Uterus (tissue), 3 donors: ENCODE measurements at regions not wholly inside any gene's neighbourhood (a gene's known extent, or its start where the extent isn't known, plus 50 kb on each side); places are given as distances from the start of the nearest gene placed in this dataset.
"Not testable (repeated sequence)": the region's sequence is repeated elsewhere in the genome, so short reads cannot be mapped to it uniquely, and the experiment has no call there.

ENCODE experiments used
- DNase-seq, 2 donors: peaks; one replicate each; pipeline ENCODE4 v3.0.0-alpha.2; 2019 to 2020
- H3K27ac ChIP-seq, 2 donors: fragments of 200-600 bp; sonication (generic); 1 replicate in 1 of 2; 2 replicates in 1 of 2; pipeline ENCODE4 v1.5.1; 2016 to 2018
- H3K27me3 ChIP-seq, 2 donors: fragments of 200-600 bp; sonication (generic); one replicate each; pipeline ENCODE4 v1.5.1; 2018 to 2019; ENCODE audit warnings: control low read depth in 1 of 2
- H3K36me3 ChIP-seq, 2 donors: fragments of 200-600 bp; sonication (generic); one replicate each; pipeline ENCODE4 v1.5.1; 2019; ENCODE audit warnings: control low read depth in 1 of 2
- H3K4me1 ChIP-seq, 2 donors: fragments of 200-600 bp; sonication (generic); one replicate each; pipeline ENCODE4 v1.5.1; 2018 to 2019; ENCODE audit warnings: control low read depth in 1 of 2
- H3K4me3 ChIP-seq, 2 donors: fragments of 200-600 bp; sonication (generic); 1 replicate in 1 of 2; 2 replicates in 1 of 2; pipeline ENCODE4 v1.5.1; 2018 to 2019; ENCODE audit warnings: mild to moderate bottlenecking in 1 of 2
- H3K9me3 ChIP-seq, 2 donors: fragments of 200-600 bp; sonication (generic); one replicate each; pipeline ENCODE4 v1.5.1; 2019; ENCODE audit warnings: control low read depth in 1 of 2
- POLR2A ChIP-seq, 2 donors: fragments of 450-650 bp; IDR thresholded peaks; one replicate each; pipeline ENCODE4 v1.6.1; 2016; ENCODE audit warnings: antibody characterized with exemption in 2 of 2, mild to moderate bottlenecking in 1 of 2, moderate library complexity in 1 of 2
- intact Hi-C: fragments of 100-400 bp; cut with DNase I; formaldehyde crosslinking; loops from one replicate; pipeline ENCODE4 v1.15.1; 2023; ENCODE audit warnings: low total_unique reads
- TF ChIP-seq, protein P1 (sequence below), 4 experiments: fragments of 200-600 bp in 2 of 4; fragments of 450-650 bp in 2 of 4; sonication (generic) in 2 of 4; IDR thresholded peaks; one replicate each; pipeline ENCODE4 v1.5.1; 2016 to 2019; ENCODE audit warnings: antibody characterized with exemption in 4 of 4, mild to moderate bottlenecking in 2 of 4, moderate library complexity in 1 of 4
- donor health status: DM: yes; HTN: yes; CAD: no.

DNA sequence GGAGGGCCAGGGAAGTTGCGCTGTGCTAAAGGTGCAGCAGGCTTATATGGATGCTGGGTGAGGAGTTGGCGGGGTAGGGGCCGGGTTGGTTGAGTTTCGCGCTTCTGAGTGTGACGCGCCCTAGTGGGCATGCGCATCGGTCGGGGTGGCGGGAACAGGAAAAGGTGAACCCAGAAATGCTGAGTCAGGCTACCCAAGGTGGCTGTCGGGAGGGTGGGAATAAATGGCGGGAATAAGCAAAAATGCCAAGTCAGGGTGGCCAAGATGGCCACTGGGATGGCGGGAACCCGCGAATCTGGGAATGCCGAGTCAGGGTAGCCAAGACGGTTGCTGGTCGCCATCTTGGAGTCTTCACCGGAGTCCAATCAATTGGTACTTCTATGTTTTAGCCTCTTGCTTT, 580.0 kb downstream of the SUCLG1 start:
- Histone ChIP-seq H3K9me3 (no peaks in the 10 kb centered on the region), H3K36me3 (no peaks in the 10 kb centered on the region), H3K4me1 (no peaks in the 10 kb centered on the region), H3K27me3 (no peaks in the 10 kb centered on the region), H3K27ac (no peak overlapping the region), H3K4me3 (no peak overlapping the region)
- intact Hi-C loops = no loop called here
- no peak for TF ChIP-seq POLR2A (IDR thresholded peaks at IDR 0.05)
- TF ChIP-seq, protein P1, sequence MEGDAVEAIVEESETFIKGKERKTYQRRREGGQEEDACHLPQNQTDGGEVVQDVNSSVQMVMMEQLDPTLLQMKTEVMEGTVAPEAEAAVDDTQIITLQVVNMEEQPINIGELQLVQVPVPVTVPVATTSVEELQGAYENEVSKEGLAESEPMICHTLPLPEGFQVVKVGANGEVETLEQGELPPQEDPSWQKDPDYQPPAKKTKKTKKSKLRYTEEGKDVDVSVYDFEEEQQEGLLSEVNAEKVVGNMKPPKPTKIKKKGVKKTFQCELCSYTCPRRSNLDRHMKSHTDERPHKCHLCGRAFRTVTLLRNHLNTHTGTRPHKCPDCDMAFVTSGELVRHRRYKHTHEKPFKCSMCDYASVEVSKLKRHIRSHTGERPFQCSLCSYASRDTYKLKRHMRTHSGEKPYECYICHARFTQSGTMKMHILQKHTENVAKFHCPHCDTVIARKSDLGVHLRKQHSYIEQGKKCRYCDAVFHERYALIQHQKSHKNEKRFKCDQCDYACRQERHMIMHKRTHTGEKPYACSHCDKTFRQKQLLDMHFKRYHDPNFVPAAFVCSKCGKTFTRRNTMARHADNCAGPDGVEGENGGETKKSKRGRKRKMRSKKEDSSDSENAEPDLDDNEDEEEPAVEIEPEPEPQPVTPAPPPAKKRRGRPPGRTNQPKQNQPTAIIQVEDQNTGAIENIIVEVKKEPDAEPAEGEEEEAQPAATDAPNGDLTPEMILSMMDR (IDR thresholded peaks at IDR 0.05) = no peak
- DNase-seq = no peak

DNA sequence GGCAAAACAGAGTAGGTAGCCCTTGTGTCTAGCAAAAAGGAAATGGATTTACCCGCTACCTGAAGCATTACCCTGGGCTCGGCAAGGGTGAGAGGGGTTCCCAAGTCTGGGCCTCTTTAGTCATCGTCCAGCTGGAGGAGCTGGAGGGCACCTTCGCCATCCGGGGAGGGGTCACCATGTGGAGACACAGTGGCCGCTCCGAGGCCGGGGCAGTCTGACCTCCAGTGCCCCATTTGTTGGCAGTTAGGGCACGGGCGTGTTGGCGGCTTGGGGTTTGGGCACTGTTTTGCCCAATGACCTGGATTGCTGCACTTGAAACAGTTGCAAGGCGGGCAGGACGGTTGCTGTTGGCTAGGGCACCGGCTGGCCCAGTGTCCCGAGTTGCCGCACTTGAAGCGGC, 581.8 kb downstream of the SUCLG1 start:
- H3K9me3 ChIP-seq, H3K27me3 ChIP-seq, H3K4me1 ChIP-seq, DNase-seq, H3K4me3 ChIP-seq, H3K27ac ChIP-seq, H3K36me3 ChIP-seq, intact Hi-C loops: not testable (repeated sequence)

DNA sequence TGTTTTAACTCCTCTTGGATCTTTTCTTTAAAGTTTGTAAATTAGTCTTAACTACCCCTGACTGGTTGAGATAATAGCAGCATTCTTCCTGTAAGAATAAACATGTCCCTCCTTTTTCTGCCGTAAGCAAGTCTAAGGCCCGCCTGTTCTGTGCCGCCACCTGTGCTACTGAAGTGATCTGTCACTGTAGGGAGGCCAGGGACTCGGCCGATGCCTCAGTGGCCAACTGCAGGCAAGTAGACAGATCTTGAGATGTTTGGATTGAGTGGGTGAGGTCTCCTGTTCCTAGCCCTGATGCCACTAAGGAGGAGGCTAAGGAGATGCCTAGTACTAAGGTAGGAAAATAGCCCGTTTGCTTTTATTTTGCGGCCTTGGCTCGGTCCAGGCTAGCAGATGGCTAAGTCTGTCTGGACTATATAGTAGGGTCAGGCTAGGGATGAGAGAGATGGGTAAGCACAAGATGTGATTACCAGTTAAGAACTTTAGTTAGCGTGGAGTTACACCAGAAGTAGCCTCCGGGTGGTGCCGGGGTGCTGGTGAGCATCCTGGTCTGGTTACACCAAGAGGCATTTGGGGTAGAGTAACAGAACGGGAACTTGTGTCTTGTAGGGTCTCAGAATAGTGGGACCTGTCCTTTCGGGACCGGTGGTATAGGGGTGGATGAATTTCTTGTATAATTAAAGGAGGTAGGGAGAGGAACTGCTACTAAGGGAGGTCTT, 584.2 kb downstream of the SUCLG1 start:
- intact Hi-C loops = no loop called here
- Histone ChIP-seq H3K36me3 (no peaks in the 10 kb centered on the region), H3K27ac (no peak overlapping the region), H3K27me3 (no peaks in the 10 kb centered on the region), H3K4me1 (no peaks in the 10 kb centered on the region), H3K4me3 (no peak overlapping the region), H3K9me3 (no peaks in the 10 kb centered on the region)
- no peak for DNase-seq
- TF ChIP-seq, protein P1 (IDR thresholded peaks at IDR 0.05) = no peak
- no peak for TF ChIP-seq POLR2A (IDR thresholded peaks at IDR 0.05)

DNA sequence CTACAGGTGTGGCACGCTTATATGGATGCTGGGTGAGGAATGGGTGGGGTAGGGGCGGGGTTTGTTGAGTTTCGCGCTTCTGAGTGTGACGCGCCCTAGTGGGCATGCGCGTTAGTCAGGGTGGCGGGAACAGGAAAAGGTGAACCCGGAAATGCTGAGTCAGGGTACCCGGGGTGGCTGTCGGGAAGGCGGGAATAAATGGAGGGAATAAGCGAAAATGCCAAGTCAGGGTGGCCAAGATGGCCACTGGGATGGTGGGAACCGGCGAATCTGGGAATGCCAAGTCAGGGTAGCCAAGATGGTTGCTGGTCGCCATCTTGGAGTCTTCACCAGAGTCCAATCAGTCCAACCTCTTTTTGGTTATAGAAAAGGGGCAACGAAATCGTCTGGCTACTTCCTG, 585.0 kb downstream of the SUCLG1 start:
- intact Hi-C loops = no loop called here
- TF ChIP-seq POLR2A (IDR thresholded peaks at IDR 0.05) = no peak
- TF ChIP-seq, protein P1 (IDR thresholded peaks at IDR 0.05) = no peak
- DNase-seq = no peak
- H3K36me3 ChIP-seq = no peaks in the 10 kb centered on the region
- H3K27me3 ChIP-seq = no peaks in the 10 kb centered on the region
- H3K4me1 ChIP-seq = no peaks in the 10 kb centered on the region
- no peak overlapping the region for H3K4me3 ChIP-seq
- H3K27ac ChIP-seq = no peak overlapping the region
- no peaks in the 10 kb centered on the region for H3K9me3 ChIP-seq

DNA sequence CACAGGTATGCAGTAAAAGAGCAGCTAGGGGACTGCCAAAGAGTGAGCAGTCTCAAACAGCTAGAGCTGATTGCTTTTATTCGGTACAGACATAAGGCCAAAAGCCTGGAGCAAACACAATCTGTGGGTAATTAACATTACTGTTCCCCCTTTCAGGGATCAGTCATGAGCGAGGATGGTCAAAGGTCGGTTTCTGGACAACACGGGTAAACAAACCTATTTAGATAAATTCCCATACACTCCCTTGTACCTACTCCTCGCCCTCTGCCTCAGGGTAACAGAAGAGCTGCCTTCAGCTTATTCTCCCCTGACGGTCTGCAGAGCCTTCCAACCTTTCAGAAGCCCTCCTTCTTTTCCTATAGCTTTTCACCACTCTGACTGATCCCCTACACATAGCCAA, 586.0 kb downstream of the SUCLG1 start:
- Histone ChIP-seq H3K27ac (no peak overlapping the region), H3K36me3 (no peaks in the 10 kb centered on the region), H3K4me3 (no peak overlapping the region), H3K27me3 (no peaks in the 10 kb centered on the region), H3K9me3 (no peaks in the 10 kb centered on the region), H3K4me1 (no peaks in the 10 kb centered on the region)
- TF ChIP-seq, protein P1 (IDR thresholded peaks at IDR 0.05) = no peak
- no peak for TF ChIP-seq POLR2A (IDR thresholded peaks at IDR 0.05)
- intact Hi-C loops = no loop called here
- no peak for DNase-seq

DNA sequence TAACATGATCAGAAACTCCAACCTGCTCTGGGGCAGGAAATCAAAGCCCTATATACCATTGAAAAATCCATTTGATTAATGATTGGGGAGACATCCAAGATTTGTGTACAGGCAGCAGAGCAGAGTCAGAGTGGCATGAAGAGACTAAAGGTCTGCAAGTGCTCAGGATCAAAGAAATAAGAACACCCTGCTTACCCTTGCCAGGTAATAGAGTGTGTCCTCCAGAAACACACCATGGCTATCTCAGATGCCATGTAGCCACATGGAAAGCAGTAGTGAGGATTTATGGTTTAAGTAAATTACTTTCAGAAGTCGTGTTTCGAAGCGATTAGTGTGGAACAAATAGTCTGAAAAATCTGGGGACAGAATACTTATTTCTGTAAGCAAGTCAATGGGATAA, 592.9 kb downstream of the SUCLG1 start:
- Histone ChIP-seq H3K4me3 (no peak overlapping the region), H3K9me3 (no peaks in the 10 kb centered on the region), H3K4me1 (no peaks in the 10 kb centered on the region), H3K27me3 (no peaks in the 10 kb centered on the region), H3K36me3 (no peaks in the 10 kb centered on the region), H3K27ac (no peak overlapping the region)
- intact Hi-C loops = no loop called here
- DNase-seq = no peak
- TF ChIP-seq, protein P1 (IDR thresholded peaks at IDR 0.05) = no peak
- no peak for TF ChIP-seq POLR2A (IDR thresholded peaks at IDR 0.05)
